PC-3 (cell line): ENCODE measurements at regions not wholly inside any gene's neighbourhood (a gene's known extent, or its start where the extent isn't known, plus 50 kb on each side); places are given as distances from the start of the nearest gene placed in this dataset.

Experiments
- ATAC-seq: fragments of 200-7000 bp; cut with Tn5 transposase; 2 replicates; pipeline ENCODE4 v1.9.1; 2020; ENCODE audit warnings: mild to moderate bottlenecking, moderate library complexity
- BruUV-seq: library from RNA; stranded (reverse); fragments of 400-500 nt; replicated peaks from 2 replicates; lab custom pipeline; 2021; lab: Mats Ljungman, UMichigan
- CTCF ChIA-PET: fragments of 300-600 bp; sonication (Branson Sonifier 250); formaldehyde crosslinking; loops from one replicate; lab custom pipeline; 2022; ENCODE audit warnings: antibody characterized with exemption; lab: Charles Lee
- POLR2A ChIA-PET: fragments of 300-600 bp; sonication (Branson Sonifier 250); formaldehyde crosslinking; loops from one replicate; lab custom pipeline; 2022; ENCODE audit warnings: antibody characterized with exemption; ENCODE audit not compliant: unreplicated experiment; lab: Charles Lee
- DNase-seq: peaks from one replicate; pipeline ENCODE4 v3.0.0-alpha.2; 2015
- H2AFZ ChIP-seq: fragments of 300-600 bp; sonication (generic); 2 replicates; pipeline ENCODE4 v1.6.0; 2016; ENCODE audit warnings: antibody characterized with exemption, low read length
- H3F3A ChIP-seq: fragments of 300-600 bp; sonication (generic); one replicate; pipeline ENCODE4 v1.6.0; 2017; ENCODE audit warnings: antibody characterized with exemption, low read length, control low read depth, mild to moderate bottlenecking; ENCODE audit not compliant: unreplicated experiment
- H3K27ac ChIP-seq: fragments of 300-600 bp; sonication (generic); 2 replicates; pipeline ENCODE4 v1.5.1; 2016; ENCODE audit warnings: mild to moderate bottlenecking, low read length
- H3K27me3 ChIP-seq: fragments of 300-600 bp; sonication (generic); 2 replicates; pipeline ENCODE4 v1.6.1; 2016; ENCODE audit warnings: low read length, mixed read lengths
- H3K36me3 ChIP-seq: fragments of 300-600 bp; sonication (generic); 2 replicates; pipeline ENCODE4 v1.6.1; 2016; ENCODE audit warnings: low read depth, mixed run types, low read length, mixed read lengths
- H3K4me1 ChIP-seq: fragments of 300-600 bp; sonication (generic); 2 replicates; pipeline ENCODE4 v1.5.1; 2016; ENCODE audit warnings: low read length; ENCODE audit not compliant: insufficient read depth
- H3K4me2 ChIP-seq: fragments of 300-600 bp; sonication (generic); 2 replicates; pipeline ENCODE4 v1.6.0; 2016; ENCODE audit warnings: low read length
- H3K4me3 ChIP-seq: fragments of 300-600 bp; sonication (generic); 2 replicates; pipeline ENCODE4 v1.5.1; 2016; ENCODE audit warnings: mild to moderate bottlenecking, low read length, mixed read lengths
- H3K79me2 ChIP-seq: fragments of 300-600 bp; sonication (generic); 2 replicates; pipeline ENCODE4 v1.6.1; 2017; ENCODE audit warnings: low read length, mixed read lengths
- H3K9ac ChIP-seq: fragments of 300-600 bp; sonication (generic); 2 replicates; pipeline ENCODE4 v1.6.0; 2016; ENCODE audit warnings: mild to moderate bottlenecking, low read length
- H3K9me2 ChIP-seq: fragments of 300-600 bp; sonication (generic); replicated peaks from 2 replicates; pipeline ENCODE4 v1.6.1; 2016; ENCODE audit warnings: mixed run types, low read length, mixed read lengths
- H3K9me3 ChIP-seq: fragments of 300-600 bp; sonication (generic); 2 replicates; pipeline ENCODE4 v1.6.1; 2016; ENCODE audit warnings: low read length, mixed read lengths
- H4K20me1 ChIP-seq: fragments of 300-600 bp; sonication (generic); 2 replicates; pipeline ENCODE4 v1.6.1; 2016; ENCODE audit warnings: low read length, mixed read lengths
- CTCF ChIP-seq: fragments of 300-600 bp; sonication (generic); conservative IDR thresholded peaks from 2 replicates; pipeline ENCODE4 v1.5.1; 2017; ENCODE audit warnings: antibody characterized with exemption, low read depth, mild to moderate bottlenecking, low read length
- EZH2 ChIP-seq: fragments of 300-600 bp; sonication (generic); IDR thresholded peaks from one replicate; pipeline ENCODE4 v1.6.1; 2017; ENCODE audit warnings: antibody characterized with exemption, mild to moderate bottlenecking, low read length; ENCODE audit not compliant: unreplicated experiment
- EZH2phosphoT487 ChIP-seq: fragments of 300-600 bp; sonication (generic); IDR thresholded peaks from 2 replicates; pipeline ENCODE4 v1.6.1; 2018; ENCODE audit warnings: mild to moderate bottlenecking, antibody characterized with exemption, low read length, borderline replicate concordance
- intact Hi-C: fragments of 100-400 bp; cut with micrococcal nuclease; formaldehyde crosslinking; loops from 2 replicates; pipeline ENCODE4 v1.9.0; 2023

GRCh38 chr13:26463848-26464247 lies 93.6 kb upstream of the WASF3 start:
- H3K9me3 ChIP-seq, result no peaks in the 10 kb centered on the region
- no TSS peak for BruUV-seq
- no peaks in the 10 kb centered on the region for H3K79me2 ChIP-seq

GRCh38 chr13:26465514-26465913 lies 92.0 kb upstream of the WASF3 start:
- Histone ChIP-seq H3K4me2 (no peak overlapping the region), H3K27ac (no peak overlapping the region), H3K9me2 (no peaks in the 10 kb centered on the region), H3F3A (no peaks in the 10 kb centered on the region), H3K9me3 (no peaks in the 10 kb centered on the region), H3K79me2 (no peaks in the 10 kb centered on the region), H3K4me1 (no peaks in the 10 kb centered on the region), H2AFZ (no peak overlapping the region), H4K20me1 (no peaks in the 10 kb centered on the region), H3K36me3 (no peaks in the 10 kb centered on the region), H3K27me3 (peaks cover 7% of the 10 kb centered on the region; the same call in 1 of the 2 replicates), H3K4me3 (no peak overlapping the region), H3K9ac (no peak overlapping the region)
- CTCF ChIA-PET, result no interaction called here
- no peak for TF ChIP-seq EZH2
- TF ChIP-seq CTCF, result no peak
- TF ChIP-seq EZH2phosphoT487, result no peak
- ATAC-seq (no peak), DNase-seq (no peak)
- no TSS peak for BruUV-seq
- POLR2A ChIA-PET, result no interaction called here
- intact Hi-C loops, result no loop called here

More at GRCh38 chr13:26463848-26464247, 93.6 kb upstream of the WASF3 start:
- H4K20me1 ChIP-seq, result no peaks in the 10 kb centered on the region
- peaks cover 7% of the 10 kb centered on the region; the same call in 1 of the 2 replicates for H3K27me3 ChIP-seq
- no peaks in the 10 kb centered on the region for H3F3A ChIP-seq
- no peak overlapping the region for H2AFZ ChIP-seq
- TF ChIP-seq CTCF (no peak), EZH2phosphoT487 (no peak), EZH2 (no peak)
- peaks cover 12% of the 10 kb centered on the region for H3K4me1 ChIP-seq
- H3K36me3 ChIP-seq, result no peaks in the 10 kb centered on the region
- no peak for ATAC-seq
- no peaks in the 10 kb centered on the region for H3K9me2 ChIP-seq
- H3K4me3 ChIP-seq, result no peak overlapping the region
- ChIA-PET CTCF (no interaction called here), POLR2A (interaction anchor here (0.7 kb wide), 1 partner anchor 182 kb away, joined by 3 read pairs; no protein-coding TSS in a partner anchor)
- intact Hi-C loops, result no loop called here
- no peak overlapping the region for H3K4me2 ChIP-seq
- DNase-seq, result no peak
- H3K9ac ChIP-seq, result no peak overlapping the region
- no peak overlapping the region for H3K27ac ChIP-seq

- no peaks in the 10 kb centered on the region for H3K36me3 ChIP-seq
- no peak overlapping the region for H3K9ac ChIP-seq
- no peaks in the 10 kb centered on the region for H3K4me1 ChIP-seq
- H3F3A ChIP-seq, result no peaks in the 10 kb centered on the region
- no peak overlapping the region for H3K4me3 ChIP-seq
- CTCF ChIA-PET, result no interaction called here
- TF ChIP-seq EZH2phosphoT487 (no peak), EZH2 (no peak), CTCF (no peak)
- no TSS peak for BruUV-seq
- no peak overlapping the region for H2AFZ ChIP-seq
- ATAC-seq (no peak), DNase-seq (no peak)
- no peaks in the 10 kb centered on the region for H3K9me3 ChIP-seq
- H3K4me2 ChIP-seq, result no peak overlapping the region
- intact Hi-C loops, result no loop called here
- no peaks in the 10 kb centered on the region for H4K20me1 ChIP-seq
- H3K27me3 ChIP-seq, result peaks cover 7% of the 10 kb centered on the region; the same call in 1 of the 2 replicates
- no peak overlapping the region for H3K27ac ChIP-seq
- no peaks in the 10 kb centered on the region for H3K79me2 ChIP-seq
- H3K9me2 ChIP-seq, result no peaks in the 10 kb centered on the region
- POLR2A ChIA-PET, result no interaction called here
These were observed 91.5 kb upstream of the WASF3 start for GRCh38 chr13:26465954-26466353.
